22Rv1 (cell line): ENCODE measurements at regions not wholly inside any gene's neighbourhood (a gene's known extent, or its start where the extent isn't known, plus 50 kb on each side); places are given as distances from the start of the nearest gene placed in this dataset.

ENCODE experiments used
- H3K27ac ChIP-seq: fragments of 450-650 bp; 2 replicates; pipeline ENCODE4 v1.5.1; 2017
- ZFX ChIP-seq: fragments of 450-650 bp; IDR thresholded peaks from 2 replicates; pipeline ENCODE4 v1.6.1; 2017; ENCODE audit warnings: antibody characterized with exemption, borderline replicate concordance
- TF ChIP-seq, protein P1 (sequence below): fragments of 450-650 bp; IDR thresholded peaks from 2 replicates; pipeline ENCODE4 v1.5.1; 2017; ENCODE audit warnings: mild to moderate bottlenecking

DNA sequence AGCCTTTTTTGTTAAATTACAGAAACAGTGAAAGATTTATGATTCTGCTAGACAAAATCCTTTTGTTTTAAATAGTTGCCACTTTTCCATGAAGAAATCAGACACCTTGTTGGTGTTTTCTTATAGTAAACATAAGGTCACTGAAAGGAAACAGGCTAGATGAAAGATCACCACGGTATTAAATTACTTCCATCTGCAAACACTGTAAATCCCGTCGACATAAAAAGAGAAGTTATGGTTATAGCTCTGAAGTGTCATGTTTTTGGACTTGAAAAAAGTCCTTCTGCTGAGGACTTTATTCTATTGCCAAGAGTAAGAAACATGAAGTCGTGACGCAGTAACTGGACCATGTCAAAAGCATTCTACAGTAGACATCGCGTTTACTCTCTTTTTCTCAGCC, 567.6 kb upstream of the SLIT2 start:
- no peak for TF ChIP-seq ZFX
- TF ChIP-seq, protein P1, sequence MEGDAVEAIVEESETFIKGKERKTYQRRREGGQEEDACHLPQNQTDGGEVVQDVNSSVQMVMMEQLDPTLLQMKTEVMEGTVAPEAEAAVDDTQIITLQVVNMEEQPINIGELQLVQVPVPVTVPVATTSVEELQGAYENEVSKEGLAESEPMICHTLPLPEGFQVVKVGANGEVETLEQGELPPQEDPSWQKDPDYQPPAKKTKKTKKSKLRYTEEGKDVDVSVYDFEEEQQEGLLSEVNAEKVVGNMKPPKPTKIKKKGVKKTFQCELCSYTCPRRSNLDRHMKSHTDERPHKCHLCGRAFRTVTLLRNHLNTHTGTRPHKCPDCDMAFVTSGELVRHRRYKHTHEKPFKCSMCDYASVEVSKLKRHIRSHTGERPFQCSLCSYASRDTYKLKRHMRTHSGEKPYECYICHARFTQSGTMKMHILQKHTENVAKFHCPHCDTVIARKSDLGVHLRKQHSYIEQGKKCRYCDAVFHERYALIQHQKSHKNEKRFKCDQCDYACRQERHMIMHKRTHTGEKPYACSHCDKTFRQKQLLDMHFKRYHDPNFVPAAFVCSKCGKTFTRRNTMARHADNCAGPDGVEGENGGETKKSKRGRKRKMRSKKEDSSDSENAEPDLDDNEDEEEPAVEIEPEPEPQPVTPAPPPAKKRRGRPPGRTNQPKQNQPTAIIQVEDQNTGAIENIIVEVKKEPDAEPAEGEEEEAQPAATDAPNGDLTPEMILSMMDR, result no peak
- H3K27ac ChIP-seq, result no peak overlapping the region

DNA sequence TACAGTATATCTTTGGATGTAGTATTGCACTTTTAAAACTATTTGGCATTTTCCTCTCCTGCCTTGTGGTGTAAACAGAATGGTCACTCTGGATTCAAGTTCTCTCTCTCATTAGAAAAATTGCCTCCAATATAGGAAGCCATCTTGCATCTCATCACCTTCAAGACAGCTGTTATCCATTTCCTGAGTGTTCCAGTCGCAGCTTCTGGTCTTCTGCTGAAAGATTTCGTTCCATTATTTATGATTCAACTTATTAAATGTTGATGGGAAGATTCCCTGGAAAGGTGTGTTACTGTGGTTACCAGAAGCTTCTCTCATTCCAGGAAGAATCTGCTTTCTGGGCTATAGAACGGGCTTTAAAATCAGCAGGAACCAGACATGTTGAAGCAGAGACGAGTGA, 568.3 kb upstream of the SLIT2 start:
- H3K27ac ChIP-seq, result no peak overlapping the region
- TF ChIP-seq ZFX, result no peak
- TF ChIP-seq, protein P1, result no peak

DNA sequence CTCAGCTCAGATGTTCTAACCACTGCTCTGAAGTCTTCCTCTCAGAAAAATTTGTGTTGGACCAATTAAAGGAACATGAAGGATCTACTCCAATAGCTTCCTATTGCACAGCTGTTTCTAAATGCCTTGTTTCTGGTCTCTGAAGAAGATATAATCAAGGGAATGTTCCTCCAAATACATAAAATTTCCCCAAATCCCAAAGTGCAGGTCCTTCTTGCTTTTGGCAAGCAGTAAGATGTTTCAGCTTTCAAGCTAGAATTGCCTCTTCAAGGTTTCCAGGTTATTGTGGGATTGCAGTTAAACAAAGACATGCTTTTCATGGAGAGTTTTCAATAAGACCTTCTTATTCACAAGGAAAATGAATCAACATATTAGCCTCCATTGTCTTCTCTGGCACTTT, 574.5 kb upstream of the SLIT2 start:
- TF ChIP-seq ZFX, result no peak
- TF ChIP-seq, protein P1, result no peak
- no peak overlapping the region for H3K27ac ChIP-seq

DNA sequence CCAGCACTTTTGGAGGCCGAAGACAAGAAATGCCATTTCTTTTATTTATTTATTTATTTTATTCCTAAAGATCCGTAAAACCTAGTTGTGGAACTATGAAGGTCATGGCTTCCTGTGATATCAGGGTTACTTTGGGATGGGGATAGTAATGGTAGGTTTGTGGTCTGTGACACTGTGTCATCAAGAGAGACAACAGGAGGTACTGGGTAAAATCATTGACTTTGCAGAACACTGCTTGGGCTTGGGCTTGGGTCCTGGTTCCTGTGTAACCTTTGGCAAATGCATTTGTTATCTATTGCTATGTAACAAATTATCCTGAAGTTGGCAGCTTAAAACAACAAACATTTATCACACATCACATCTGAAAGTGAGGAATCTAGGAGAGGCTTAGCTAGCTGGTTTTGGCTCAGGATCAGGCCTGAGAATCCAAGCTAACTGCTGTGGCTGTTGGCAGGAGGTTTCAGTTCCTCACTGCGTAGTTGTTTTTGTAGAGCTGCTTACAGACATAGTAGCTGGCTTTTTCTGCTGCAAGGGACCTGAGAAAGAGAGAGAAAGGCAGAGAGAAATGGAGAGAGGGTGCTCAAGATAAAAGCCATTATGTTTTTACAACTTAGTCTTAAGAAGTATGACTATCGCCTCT, 576.4 kb upstream of the SLIT2 start:
- TF ChIP-seq, protein P1, result no peak
- no peak for TF ChIP-seq ZFX

GRCh38 chr4:19659101-19659500, 592.6 kb upstream of the SLIT2 start:
- TF ChIP-seq, protein P1, result no peak
- TF ChIP-seq ZFX, result no peak

More for the DNA sequence above, 576.4 kb upstream of the SLIT2 start:
- no peak overlapping the region for H3K27ac ChIP-seq

DNA sequence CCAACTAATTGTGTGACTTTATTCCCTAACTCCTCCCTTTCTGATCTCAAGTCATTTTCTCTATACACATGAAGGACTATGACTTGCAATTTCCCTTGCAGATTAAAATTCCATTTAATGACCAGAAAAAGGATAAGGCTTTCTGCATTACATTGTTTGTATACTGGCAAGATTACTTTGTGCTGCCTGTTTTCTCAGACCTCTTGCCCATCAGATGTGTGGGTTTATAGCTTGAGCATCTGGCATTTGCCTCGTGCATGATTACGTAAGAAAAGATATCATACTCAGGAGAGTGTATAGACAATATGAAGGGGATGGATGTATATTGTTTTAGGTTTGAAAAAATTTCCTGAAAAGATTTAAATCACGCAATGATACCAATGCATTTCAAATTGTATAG, 593.8 kb upstream of the SLIT2 start:
- H3K27ac ChIP-seq, result no peak overlapping the region
- TF ChIP-seq ZFX, result no peak
- TF ChIP-seq, protein P1, result no peak

More at GRCh38 chr4:19659101-19659500, 592.6 kb upstream of the SLIT2 start:
- no peak overlapping the region for H3K27ac ChIP-seq

DNA sequence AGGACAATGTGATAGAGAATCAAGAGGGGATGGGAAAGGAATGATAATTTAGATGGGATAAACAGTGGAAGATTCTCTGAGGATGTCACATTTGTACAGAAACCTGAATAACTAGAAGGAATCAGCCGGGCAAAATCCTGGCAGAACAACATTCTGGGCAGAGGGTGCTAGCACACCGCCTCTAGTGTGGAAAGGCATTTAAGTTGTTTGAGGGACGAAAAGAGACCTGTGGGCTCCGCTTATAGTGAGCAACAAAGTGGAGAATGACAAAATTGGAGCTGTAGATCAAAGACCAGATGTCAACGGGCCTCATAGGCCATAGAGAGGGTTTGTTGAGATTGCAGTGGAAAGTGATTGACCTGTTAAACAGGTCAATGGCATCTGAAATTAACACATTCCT, 596.0 kb upstream of the SLIT2 start:
- H3K27ac ChIP-seq, result no peak overlapping the region

More for the DNA sequence above, 596.0 kb upstream of the SLIT2 start:
- TF ChIP-seq, protein P1, result no peak
- TF ChIP-seq ZFX, result no peak
